Central memory CD4-positive, alpha-beta T cell (primary cell): ENCODE measurements at regions not wholly inside any gene's neighbourhood (a gene's known extent, or its start where the extent isn't known, plus 50 kb on each side); places are given as distances from the start of the nearest gene placed in this dataset.
A peak's percentile ranks its signal among the peaks of the same experiment; 100 is the strongest.

Source experiments
- DNase-seq: peaks from one replicate; pipeline ENCODE4 v3.0.0; 2022

DNA sequence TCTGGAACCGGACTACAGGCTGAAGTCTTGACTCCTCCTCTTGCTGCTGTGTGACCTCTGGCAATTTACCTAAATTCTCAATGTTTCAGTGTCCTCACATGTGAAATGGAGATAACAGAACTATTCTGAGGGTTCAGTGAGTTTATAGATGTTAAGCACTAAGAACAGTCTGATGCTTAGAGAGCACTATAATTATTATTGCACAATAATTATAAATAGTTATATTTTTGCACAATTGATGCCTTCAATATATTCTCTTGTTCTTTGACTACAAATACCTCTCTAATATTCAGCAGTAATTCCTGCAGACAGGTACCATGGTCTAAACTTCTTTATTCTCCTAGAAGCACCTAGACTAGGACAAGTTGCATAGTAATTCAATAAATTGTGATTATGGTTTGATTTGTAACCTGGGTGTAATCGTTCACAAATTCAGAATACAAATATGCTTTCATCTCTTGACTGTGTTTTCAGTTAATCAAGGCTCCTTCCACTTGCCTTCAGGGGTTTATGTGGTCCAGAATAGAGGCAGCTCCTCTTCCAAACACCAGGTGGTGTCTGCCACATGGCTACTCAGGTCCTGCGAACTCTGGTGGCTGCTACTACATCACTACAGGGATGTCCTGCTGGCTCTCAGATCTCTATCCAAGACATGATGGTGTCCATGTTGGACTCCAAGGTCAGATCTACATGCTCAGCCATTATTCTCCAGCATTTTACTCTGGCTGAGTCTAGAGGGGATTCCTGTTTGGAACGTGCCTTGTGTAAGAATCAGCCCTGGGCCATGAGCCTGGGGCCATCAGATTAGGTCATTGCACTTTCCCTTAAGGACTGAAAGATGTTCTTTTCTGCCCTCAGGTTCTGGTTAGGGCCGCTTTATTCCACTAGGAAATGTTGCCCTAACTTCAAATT is 103.4 kb downstream of the QRFPR start:
- no peak for DNase-seq

DNA sequence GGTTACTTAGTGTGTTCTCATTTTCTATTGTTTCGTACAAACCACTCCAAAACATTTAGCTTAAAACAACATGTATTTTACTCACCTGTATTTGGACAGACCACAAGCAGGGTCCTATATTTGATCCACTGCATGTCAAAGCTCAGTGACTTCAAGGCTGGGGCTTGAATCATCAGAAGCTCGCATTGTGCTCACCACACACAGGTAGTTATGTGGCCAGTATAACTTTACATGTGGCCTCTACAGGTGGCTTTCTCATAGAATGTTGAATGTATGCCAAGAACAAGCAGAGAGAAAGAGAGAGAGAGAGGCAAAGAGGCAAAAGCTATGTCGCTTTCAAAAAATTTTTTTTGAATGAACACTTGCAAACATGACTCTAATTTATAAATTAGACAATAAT is 107.6 kb downstream of the QRFPR start:
- no peak for DNase-seq

DNA sequence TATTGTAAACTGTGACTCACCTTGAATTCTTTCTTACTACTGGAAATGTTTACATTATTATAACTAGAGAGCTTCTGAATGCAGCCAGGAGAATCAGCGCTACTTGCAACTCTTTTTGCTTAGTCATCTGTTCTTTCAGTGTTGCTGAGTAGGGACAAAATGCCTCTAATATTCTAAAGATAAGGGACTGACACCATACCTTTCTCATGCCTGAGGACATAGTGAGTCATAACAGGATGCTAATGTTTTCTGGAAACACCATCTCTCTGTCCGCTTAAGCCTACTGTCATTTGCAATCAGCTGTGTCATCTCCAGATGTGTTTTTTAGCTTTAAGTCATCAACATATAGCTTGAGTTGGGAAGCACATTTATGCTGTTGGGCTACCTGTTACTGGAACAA is 108.3 kb downstream of the QRFPR start:
- no peak for DNase-seq

DNA sequence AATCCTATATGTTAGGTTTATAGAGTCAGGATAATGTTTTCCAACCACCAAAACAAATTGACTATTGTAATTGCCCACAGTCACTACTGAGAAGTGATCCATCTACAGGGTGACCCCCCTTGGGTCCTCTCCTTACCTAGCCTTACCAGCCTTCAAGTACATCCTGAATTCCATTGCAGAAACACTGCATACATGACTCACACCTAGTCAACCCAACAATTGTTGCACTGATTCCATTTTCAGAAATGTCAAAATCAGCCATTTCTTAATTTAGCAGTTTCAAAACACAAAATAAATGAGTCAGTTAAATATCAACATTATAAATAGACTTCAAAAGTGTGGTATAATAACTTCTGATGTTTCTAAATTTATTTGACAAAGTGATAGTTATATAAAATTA is 106.3 kb upstream of the TNIP3 start:
- no peak for DNase-seq

DNA sequence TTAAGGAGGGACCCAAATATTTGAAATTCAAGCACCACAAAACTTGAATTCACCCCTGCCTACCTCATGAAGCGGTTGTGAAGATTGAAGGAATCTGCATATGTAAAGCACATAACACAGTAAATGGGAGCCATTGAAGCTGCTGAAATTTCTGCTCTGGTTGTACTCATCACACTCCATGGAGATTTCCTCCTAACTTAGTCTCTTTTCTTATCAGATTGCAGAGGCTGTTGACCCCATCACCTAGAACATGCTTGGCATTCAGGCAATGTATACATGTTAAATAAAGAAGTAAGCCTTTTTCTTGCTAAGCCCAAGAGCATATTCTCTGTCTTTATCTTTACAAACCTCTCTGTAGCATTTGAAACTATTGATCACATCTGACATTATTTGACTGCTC is 104.9 kb upstream of the TNIP3 start:
- DNase-seq = no peak

DNA sequence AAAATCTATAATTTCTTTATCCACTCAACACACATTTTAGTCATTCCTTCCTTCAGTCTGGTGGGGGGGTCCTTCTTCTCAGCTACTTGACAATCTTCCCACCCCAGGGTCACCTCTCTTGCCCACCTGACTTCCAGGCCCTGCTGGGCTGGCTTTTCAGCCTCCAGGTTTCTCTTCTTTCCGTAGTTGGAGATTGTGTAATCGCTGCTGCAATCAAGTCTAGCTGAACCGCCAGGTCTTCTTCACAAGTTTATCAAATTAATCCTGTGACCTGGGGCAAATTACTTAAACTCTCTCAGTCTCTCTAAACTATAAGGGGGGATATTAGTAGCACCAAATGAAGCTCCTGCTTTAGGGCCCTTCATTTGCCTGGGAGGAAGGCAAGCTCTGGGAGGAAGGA is 102.9 kb upstream of the TNIP3 start:
- no peak for DNase-seq

DNA sequence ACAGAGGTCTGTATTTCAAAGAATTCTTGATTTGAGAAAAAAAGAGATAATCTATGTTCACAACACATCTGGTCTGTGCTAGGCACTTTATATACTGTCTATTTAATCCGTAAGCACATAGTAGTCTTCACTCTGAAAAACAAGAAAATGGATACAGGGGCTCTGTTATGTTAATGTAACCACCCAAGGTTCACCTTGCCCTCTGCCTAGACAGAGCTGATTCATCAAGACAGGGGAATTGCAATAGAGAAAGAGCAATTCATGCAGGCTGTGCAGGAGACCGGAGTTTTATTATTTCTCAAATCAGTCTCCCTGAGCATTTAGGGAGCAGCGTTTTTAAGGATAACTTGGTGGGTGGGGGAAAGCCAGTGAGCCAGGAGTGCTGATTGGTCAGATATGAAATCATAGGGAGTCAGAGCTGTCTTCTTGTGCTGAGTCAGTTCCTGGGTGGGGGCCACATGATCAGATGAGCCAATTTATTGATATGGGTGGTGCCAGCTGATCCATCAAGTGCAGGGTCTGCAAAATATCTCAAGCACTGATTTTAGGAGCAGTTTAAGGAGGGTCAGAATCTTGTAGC is 92.9 kb upstream of the TNIP3 start:
- DNase-seq = no peak

DNA sequence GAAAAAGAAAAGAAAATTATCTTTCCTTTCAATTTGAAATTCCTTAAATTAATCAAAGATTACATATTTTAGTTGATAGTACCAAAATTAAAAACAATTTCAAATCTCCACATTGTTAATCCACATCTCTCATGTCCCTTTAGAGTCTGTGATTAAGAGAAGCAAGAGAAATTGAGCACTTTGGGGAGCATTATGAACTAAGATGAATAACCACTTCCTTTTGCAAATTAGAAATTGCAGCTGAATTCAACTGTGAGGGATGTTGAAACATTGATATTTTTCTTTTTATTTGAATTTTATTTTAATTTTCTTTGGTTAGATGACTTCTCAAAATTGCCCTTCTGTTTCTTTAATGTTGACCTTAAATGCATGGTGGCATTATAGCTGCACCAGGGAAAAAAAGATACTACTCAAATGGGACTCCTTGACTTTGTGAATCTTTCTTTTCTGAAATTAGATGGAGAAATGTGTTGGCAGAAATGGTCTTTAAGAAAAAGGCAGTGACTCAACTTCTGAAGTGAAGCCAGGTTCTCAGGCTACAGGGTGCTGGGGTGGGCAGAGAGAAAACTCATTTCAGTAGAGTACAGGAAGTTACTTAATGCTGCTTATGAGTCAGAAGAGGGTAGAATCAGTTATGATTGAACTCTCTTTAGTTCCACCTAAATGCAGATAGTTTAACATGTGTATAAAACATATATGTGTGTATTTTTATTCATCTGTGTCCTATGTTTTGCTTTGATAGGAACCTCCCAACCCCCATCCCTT is 92.0 kb upstream of the TNIP3 start:
- peak; percentile 20 for DNase-seq

DNA sequence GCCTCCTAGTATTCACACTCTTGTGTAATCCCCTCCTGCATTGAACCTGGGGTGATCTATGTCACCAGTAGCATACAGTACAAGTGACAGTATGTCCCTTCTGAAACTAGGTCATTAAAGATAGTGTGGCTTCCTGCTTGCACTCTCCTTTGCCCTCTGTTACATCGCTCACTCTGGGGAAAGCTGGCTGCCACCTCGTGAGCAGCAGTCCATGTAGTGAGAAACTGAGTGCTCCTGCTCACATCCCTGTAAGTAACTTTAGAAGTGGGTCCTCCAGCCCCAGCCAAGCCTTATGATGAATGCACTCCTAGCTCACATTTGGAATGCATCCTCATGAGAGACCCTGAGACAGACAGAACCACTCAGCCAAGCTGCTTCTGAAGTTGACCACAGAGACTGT is 89.8 kb upstream of the TNIP3 start:
- DNase-seq = peak; percentile 44

DNA sequence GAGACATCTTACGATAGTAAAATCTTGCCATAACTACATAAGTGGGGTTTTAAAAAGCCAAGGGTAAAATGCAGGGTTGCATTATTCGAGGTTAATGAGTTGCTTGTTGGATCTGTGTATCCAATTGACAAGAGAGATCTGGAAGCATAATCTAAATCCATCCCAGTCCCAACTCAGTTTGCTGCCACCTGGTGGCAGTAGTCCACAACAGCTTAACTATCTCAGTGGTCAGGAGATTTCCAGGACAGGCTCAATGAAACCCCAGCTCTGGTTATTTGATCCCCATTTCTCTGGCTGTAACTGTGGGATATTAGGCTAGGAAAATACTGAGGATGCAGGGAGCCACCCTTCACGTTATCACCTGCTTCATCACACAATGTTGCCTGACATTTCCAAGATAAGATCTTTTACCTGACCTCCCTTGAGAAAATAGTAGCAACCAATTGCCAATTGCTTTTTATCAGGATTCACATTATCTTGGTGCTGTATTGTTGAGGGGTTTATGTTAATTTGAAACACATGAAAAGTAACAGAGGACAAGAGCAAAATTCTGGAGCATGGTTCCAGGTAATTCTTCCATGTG is 88.2 kb upstream of the TNIP3 start:
- peak; percentile 33 for DNase-seq

DNA sequence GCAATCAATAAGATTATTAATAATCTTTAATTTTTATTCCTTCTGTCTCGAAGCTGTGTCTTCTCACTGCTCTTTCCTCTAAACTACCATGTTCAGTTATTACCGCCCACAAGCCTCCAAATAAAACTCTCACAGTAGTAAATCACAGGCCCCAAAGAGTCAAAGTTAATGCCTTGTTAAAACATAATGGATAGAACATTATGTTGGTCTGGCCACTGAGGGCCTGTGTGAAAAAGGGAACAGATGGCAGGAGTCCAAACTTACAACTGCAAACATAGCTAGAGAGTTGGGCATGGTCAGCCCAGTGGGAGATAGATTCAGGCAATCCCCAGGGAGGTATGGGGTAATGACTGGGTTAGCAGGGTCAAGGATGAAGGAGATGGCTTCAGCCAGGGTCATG is 84.6 kb upstream of the TNIP3 start:
- no peak for DNase-seq

DNA sequence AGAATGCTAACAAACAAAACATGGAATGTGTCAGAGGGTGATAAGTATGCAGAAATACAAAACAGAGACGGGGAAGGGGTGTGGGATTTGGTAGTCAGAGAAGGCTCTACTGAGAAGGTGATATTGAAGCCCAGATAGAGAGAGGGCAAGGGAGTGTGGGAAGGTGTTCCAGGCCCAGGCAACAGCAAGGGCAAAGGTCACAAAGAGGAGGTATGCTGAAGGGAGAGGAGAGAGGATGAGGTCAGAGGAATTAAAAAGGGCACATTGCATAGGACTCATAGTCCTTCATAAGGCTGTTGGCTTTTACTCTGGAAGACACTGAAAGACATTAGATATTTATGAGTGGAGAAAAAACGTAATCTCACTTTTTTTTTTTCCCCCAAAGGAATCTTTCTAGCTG is 82.6 kb upstream of the TNIP3 start:
- no peak for DNase-seq

DNA sequence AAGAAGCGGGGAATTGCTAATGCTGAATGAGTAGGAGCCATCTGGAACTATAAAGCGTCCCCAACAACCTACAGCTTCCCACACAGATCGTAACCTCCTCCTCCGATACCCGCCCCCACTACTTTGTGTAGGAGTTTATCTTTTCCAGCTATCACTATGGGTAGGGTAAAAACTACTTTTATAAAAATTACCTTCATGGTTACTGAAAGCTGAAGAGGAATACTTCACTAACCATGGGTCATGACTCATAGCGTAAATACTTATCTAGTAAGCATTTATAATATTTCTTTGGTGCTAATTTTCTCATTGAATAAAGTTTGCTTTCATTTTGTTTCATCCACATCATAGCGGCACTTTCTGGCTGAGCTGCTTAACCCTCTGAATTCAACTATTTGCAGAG is 79.4 kb upstream of the TNIP3 start:
- DNase-seq = no peak

DNA sequence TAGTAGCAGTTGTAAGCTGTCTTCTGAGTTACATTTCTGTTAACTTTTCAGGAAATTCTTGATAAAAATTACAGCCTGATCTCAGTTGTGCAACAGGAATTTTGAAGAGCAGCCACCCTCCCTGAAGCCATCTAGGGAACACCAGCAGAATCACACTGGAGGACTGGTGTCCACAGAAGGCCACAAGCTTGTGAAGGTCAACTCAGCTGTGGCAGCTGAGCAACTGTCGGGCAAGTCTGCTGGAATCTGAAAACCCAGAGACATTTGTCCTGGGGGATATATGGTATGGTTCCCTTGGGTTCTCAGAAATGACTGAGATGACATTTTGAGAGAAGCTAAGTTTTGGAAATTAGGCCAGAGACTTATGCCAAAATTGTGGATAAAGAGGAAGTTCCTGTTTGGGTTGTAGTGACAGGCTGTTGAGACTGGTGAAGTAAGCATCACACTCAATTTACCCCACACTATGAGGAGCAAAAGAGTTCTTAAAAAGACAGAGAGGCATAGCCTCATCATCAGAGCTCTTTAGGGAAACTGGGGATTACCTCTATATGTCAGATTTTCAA is 78.1 kb upstream of the TNIP3 start:
- DNase-seq = no peak

DNA sequence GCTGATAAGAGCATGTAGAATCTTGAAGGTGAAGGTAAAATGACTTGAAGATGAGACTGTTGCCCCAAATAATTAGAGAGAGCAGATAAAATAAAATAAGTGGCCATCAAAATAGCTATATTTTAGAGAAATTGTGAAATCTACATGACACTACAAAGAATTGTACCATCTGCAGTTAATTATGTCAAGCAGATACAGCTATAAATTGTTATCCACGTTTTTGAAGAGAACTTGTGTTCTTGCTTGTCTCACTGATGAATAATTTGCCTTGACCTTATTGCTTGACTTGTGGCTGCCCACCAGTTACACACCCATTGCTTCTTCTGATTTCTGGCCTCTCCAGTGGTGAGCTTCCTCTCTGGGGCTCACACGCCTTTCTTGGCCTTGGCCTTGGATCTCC is 75.8 kb upstream of the TNIP3 start:
- no peak for DNase-seq

DNA sequence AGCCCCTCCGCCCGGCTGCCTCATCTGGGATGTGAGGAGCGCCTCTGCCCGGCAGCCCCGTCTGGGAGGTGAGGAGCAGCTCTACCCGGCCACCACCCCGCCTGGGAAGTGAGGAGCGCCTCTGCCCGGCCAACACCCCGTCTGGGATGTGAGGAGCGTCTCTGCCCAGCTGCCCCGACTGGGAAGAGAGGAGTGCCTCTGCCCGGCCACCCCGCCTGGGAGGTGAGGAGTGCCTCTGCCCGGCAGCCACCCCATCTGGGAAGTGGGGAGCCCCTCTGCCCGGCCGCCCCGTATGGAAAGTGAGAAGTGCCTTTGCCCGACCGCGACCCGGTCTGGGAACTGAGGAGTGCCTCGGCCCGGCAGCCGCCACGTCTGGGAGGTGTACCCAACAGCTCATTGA is 74.3 kb upstream of the TNIP3 start:
- DNase-seq = no peak

DNA sequence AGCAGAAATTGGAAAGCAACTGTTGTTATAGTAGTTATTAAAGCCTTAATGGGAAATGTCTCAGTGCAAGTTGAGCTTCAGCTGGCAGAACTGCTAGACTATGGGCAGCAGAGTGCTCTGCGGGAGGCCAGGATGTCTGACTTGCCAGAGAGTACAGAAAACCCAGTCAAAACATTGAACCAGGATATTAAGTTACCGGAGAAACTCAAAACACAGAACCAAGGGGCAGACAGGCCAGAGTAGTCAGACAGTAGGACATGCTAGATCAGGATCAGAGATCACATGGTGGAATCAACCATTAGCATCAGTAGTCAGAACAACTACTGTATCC is 72.9 kb upstream of the TNIP3 start:
- no peak for DNase-seq

DNA sequence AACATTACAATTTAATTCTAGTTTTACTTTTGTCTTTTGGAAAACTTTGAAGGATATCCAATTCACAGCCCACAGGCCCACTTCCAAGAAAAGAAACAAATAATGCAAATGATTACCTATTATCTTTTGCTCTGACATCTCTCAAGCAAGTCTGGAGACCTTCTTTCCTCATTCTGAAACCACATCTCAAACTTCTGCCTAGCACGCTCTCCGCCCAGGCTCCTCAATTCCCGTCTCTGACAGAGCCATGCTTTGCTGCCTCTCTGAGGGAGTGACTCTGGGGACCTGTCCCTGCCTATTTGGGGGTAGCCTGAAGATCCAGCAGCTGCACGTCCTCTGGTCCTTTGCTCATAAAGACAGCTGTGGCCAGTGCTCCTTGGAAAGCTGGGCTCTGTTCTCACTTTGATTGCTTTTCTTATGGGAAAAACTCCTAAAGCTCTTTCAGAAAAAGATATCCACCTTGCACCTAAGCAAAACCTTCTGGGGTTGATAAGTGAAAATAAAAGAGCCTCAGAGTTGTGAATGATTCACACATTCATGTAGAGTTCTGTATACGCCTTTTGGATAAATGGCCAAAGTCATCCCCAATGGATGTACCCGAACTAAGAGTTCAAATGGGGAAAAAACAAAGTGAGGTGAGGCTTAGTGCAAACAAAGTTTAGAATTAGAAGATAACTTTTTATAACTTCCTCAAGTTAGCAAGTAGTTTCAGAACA is 72.4 kb upstream of the TNIP3 start:
- DNase-seq = no peak

DNA sequence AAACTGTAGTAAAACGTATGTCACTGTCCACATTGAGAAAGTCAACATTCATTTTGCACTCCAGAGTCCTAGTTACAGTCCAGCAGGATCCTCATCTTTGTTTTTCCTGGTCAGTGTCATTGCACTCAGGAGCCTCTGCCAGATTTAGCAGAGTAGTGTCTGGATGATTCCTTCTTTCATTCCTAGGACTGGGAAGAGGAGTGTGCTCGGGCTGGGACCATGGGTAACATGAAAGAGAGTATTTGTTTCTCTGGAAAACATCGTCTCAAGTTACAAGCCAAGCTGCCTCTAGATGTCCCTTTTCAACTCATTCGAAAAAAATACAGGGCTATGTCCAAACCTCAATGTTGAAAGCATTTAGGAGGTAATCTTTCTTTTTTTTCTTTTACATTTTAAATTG is 69.9 kb upstream of the TNIP3 start:
- no peak for DNase-seq

DNA sequence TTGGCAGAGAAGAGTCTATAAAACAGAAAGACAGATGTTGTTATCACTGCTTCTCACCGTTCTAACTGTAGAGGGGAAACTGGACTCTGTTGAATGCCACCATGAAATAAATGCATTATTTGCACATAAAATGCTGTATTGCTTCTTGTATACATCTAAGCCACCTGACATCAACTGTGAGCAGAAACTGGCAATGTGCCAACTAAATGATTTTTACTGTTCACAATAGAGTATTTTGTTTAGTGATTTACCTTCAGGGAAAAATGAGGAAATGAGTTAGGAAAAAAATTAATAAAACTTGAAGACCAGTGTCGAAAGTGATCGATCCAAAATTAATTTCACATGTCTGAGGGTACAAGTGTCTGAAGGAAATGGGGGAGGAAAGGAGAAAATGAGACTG is 65.9 kb upstream of the TNIP3 start:
- DNase-seq = no peak

DNA sequence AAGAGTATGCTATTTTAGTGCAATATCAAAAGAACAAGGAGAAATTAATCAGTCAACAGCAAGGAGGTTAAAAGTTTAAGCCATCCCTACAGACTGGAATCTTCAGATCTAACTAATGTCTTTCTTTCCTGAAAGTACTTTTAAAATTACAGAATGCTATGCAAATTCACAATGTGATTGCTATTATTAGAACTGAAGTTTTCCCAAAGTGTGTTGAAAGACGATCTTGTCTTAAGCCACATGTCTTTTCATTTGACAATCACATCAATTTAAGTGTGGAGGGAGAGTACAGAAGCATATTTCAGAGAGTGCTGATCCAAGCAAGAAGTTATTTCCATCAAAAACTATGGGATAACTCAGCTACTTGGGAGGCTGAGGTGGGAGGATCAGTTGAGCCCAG is 64.7 kb upstream of the TNIP3 start:
- DNase-seq = no peak

DNA sequence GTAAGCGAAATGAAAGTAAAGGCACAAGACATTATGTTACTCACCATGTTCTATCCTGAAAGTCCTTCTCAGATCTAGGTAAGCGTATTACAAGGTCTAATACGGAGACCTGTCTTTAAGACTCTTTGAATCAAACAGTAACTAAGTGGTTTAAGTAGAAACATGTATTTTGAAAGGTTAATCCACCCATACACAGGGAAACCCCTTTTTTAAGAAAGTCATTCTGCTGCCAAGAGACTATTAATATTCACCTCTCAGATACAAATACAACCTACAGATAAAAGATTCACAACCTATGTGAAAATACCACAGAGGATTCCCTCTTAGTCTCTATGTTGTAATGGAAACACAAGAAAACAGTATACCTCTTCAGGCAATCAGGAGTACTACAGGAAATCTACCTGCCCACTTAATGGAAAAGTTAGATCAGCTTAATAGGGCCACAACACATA is 63.2 kb upstream of the TNIP3 start:
- no peak for DNase-seq

DNA sequence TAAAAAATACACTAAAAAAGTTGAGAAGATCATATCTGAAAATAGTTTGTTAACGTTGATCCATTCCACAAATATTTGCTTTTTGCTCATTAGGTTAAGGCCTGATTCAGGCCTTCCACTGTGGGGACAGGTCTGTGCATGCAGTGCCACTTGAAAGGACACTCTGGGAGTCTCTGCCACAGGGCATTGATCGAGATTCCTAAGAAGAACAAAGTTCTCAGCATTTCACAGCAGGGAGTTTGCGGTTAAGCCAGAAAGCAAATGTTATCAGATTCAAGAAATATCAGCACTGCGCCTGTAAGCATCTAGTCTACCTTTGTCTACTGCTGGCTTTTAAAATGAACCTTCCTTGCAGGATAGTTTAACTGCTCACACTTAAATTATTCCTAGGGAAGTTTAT is 62.2 kb upstream of the TNIP3 start:
- no peak for DNase-seq
